ENCODE measurements at regions not wholly inside any gene's neighbourhood (a gene's known extent, or its start where the extent isn't known, plus 50 kb on each side); places are given as distances from the start of the nearest gene placed in this dataset.

DNA sequence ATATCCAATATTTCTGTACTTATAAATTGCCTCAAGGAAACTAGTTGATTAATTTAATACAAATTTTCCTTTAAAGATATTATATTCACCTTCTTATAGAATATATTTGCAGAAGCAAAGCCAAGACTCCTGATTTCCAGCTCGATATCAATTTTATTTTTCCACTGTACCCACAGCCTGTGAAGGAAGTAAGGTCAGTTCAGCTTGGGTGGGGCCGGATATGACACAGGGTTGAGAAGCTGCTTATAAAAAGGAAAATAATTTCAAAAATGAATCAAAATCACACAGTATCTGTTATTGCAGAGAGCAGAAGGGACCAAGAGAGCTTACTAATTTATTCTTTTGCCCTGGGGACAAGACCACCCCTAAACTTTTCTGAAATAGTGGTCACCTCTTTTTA, 491.4 kb downstream of the TUSC7 start:
- Histone ChIP-seq H3K4me3 (replicated peaks in 1 of 3) (no peak overlapping the region), H3K4me1 (no peaks in the 10 kb centered on the region), H3K9me3 (no peaks in the 10 kb centered on the region), H3K36me3 (no peaks in the 10 kb centered on the region), H3K27me3 (no peaks in the 10 kb centered on the region), H3K27ac (no peak overlapping the region)
- intact Hi-C loops (cut with DNase I), result no loop called here
- TF ChIP-seq, protein P1, sequence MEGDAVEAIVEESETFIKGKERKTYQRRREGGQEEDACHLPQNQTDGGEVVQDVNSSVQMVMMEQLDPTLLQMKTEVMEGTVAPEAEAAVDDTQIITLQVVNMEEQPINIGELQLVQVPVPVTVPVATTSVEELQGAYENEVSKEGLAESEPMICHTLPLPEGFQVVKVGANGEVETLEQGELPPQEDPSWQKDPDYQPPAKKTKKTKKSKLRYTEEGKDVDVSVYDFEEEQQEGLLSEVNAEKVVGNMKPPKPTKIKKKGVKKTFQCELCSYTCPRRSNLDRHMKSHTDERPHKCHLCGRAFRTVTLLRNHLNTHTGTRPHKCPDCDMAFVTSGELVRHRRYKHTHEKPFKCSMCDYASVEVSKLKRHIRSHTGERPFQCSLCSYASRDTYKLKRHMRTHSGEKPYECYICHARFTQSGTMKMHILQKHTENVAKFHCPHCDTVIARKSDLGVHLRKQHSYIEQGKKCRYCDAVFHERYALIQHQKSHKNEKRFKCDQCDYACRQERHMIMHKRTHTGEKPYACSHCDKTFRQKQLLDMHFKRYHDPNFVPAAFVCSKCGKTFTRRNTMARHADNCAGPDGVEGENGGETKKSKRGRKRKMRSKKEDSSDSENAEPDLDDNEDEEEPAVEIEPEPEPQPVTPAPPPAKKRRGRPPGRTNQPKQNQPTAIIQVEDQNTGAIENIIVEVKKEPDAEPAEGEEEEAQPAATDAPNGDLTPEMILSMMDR (IDR thresholded peaks at IDR 0.05), result no peak
- TF ChIP-seq POLR2A (IDR thresholded peaks at IDR 0.05), result no peak
- no peak for DNase-seq
- 85 to 89% methylated on average over 2 of the region's 2 CpGs for WGBS, 2 donors

DNA sequence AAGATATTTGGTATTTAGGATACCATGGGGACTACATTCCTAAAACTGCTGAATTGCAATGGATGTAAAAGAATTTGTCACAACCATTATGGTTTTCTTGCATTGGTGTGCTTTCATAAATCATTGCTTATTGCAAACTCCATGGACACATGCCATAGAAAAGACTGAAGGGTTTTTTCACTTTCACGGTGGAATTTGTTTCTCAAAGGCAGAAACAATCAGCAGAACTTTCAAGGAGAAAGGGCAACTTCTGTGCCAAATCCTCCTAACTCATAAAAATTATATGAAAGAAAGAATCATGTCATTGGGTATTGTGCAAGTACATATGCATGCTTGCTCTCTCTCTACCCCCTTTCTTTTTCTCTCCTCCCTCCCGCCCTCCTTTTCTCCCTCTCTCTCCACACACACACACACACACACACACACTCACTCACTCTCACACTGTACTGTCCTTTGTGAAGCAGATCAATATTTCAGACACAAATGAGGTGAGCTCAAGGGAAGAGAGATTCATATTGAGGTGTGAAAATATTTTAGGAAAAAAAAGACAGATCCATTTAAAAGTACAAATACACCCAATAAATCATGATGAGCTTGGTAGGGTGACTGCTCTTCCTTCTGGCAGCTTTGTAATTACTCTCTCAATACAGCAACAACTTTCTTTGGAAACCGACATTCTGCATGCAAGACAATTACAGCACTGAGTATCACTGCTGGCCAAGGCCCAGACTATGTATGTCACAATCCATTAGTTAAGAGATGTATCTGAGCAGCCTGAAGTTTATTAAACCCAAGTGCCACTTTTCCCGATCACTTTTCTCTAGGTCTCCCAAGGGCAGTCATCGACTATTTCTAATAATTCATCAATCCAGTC, 492.6 kb downstream of the TUSC7 start:
- Histone ChIP-seq H3K27ac (no peak overlapping the region), H3K9me3 (no peaks in the 10 kb centered on the region), H3K27me3 (no peaks in the 10 kb centered on the region), H3K4me1 (no peaks in the 10 kb centered on the region), H3K4me3 (replicated peaks in 1 of 3) (no peak overlapping the region), H3K36me3 (no peaks in the 10 kb centered on the region)
- WGBS, 2 donors, result 71 to 76% methylated on average over 5 of the region's 5 CpGs
- no peak for DNase-seq
- intact Hi-C loops (cut with DNase I), result no loop called here
- TF ChIP-seq POLR2A (IDR thresholded peaks at IDR 0.05), result no peak
- TF ChIP-seq, protein P1 (IDR thresholded peaks at IDR 0.05), result no peak

DNA sequence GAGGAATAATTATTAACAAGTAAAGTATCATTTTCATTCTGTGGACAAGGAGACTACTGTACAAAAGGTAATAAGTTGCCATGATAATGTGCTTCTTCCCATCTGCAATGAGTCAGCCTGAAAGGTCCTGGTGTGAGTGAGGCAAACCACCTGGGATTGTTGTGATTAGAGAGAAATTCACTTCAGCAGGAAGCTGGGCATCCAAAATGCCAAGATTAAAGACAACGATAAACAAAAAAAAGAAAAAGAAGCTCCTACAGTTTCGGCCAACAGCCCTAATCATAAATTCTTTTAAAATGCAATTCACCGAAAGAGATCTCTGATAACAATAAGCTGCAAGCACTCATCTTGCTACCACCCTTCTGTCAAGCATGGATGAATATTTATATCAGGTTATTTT, 507.8 kb downstream of the TUSC7 start:
- DNase-seq, result no peak
- intact Hi-C loops (cut with DNase I), result no loop called here
- no peaks in the 10 kb centered on the region for H3K27me3 ChIP-seq
- no peak overlapping the region for H3K27ac ChIP-seq
- H3K9me3 ChIP-seq, result no peaks in the 10 kb centered on the region
- TF ChIP-seq, protein P1 (IDR thresholded peaks at IDR 0.05), result no peak
- TF ChIP-seq POLR2A (IDR thresholded peaks at IDR 0.05), result no peak
- no peak overlapping the region for H3K4me3 ChIP-seq (replicated peaks in 1 of 3)
- H3K4me1 ChIP-seq, result peaks cover 0 to 5% of the 10 kb centered on the region in 2 donors
- no peaks in the 10 kb centered on the region for H3K36me3 ChIP-seq
- 84 to 85% methylated on average over 3 of the region's 3 CpGs for WGBS, 2 donors

DNA sequence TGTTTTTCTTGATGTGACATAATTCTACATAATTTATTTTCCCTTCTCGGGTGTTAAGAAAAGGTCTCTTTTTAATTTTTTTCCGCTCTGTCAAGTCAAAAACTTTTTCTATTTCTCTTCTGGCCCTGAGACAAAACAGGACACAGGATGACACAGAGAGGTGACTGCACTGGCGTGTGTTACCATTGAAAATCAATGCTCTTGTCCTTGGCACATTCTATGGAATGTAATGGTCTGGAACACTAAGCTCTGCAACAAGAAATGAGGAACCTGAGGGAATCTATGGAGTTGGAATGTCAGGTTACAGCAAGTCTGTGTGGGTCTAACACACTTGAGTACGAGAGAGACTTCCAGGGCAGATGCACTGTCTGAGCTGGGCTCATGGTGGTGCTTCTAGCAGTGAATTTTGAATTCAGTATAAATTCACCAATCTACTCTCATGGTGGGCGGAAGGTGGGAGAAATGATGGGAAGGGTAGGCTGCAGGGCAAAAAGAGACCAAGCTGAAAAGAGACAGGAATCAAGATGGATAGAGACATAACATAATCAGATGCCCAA, 508.3 kb downstream of the TUSC7 start:
- Histone ChIP-seq H3K36me3 (no peaks in the 10 kb centered on the region), H3K9me3 (no peaks in the 10 kb centered on the region), H3K27ac (no peak overlapping the region), H3K4me1 (peaks cover 0 to 5% of the 10 kb centered on the region in 2 donors), H3K4me3 (replicated peaks in 1 of 3) (no peak overlapping the region), H3K27me3 (no peaks in the 10 kb centered on the region)
- WGBS, 2 donors, result 89% methylated on average over 5 of the region's 5 CpGs
- no peak for TF ChIP-seq POLR2A (IDR thresholded peaks at IDR 0.05)
- TF ChIP-seq, protein P1 (IDR thresholded peaks at IDR 0.05), result no peak
- no peak for DNase-seq
- intact Hi-C loops (cut with DNase I), result no loop called here

- DNase-seq, result no peak
- no peak overlapping the region for H3K4me3 ChIP-seq (replicated peaks in 1 of 3)
- no peaks in the 10 kb centered on the region for H3K36me3 ChIP-seq
- TF ChIP-seq, protein P1 (IDR thresholded peaks at IDR 0.05), result no peak
- no peak for TF ChIP-seq POLR2A (IDR thresholded peaks at IDR 0.05)
- H3K27ac ChIP-seq, result no peak overlapping the region
- no peaks in the 10 kb centered on the region for H3K9me3 ChIP-seq
- WGBS, 2 donors, result 19 to 24% methylated on average over 3 of the region's 3 CpGs
- H3K4me1 ChIP-seq, result peaks cover 0 to 5% of the 10 kb centered on the region in 2 donors
- intact Hi-C loops (cut with DNase I), result no loop called here
- no peaks in the 10 kb centered on the region for H3K27me3 ChIP-seq
These were observed 509.1 kb downstream of the TUSC7 start for GRCh38 chr3:117218641-117219048.

All from thyroid gland (tissue), 4 donors.